DMS153 (cell line): ENCODE measurements at regions not wholly inside any gene's neighbourhood (a gene's known extent, or its start where the extent isn't known, plus 50 kb on each side); places are given as distances from the start of the nearest gene placed in this dataset.
A peak's percentile ranks its signal among the peaks of the same experiment; 100 is the strongest.

ENCODE experiments used
- DNase-seq: peaks from one replicate; lab custom pipeline; 2025; lab: John Stamatoyannopoulos, UW

- no peak for DNase-seq
Measured at GRCh38 chr11:128327274-128327673, 260.1 kb downstream of the ETS1 start.

DNA sequence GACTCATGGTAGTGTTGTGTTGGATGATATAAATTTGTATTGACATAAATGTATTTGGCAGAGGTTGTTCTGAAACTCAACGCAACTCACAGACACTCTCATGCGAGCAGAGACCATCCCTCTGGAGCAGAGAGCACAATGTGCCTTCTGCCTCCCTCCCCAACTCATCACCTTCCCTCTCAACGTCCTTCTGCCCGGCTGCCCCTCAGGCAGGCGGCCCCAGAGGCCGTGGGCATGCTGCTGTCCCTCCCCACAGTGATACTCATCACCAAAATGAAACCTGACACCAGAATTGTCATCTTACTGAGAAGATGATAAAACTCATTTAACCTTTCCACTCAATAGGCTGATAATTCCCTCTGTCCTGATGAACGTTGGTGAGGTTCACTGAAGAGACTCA is 260.6 kb downstream of the ETS1 start:
- no peak for DNase-seq

- DNase-seq: no peak
Measured at GRCh38 chr11:128324531-128325141, 262.7 kb downstream of the ETS1 start.

DNA sequence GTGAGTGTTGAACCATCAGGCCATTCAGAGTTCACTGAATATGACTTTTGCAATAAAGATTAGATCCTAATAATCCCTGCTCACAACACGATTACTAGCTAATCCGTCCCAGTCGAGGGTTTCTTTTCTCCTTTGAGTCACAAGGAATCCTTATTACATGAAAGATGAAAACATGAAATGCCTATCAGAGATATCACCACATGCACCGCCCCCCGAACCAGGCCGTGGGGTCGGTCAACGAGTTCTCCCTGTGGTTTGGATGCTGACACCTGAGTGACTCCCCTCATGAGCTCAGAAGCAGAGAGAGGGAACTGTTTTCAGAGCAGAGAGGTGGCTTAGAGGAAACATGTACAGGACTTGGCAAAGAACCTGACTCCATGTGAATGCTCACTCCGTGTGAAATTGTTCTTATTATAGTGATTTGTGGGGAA is 263.3 kb downstream of the ETS1 start:
- DNase-seq: no peak

DNA sequence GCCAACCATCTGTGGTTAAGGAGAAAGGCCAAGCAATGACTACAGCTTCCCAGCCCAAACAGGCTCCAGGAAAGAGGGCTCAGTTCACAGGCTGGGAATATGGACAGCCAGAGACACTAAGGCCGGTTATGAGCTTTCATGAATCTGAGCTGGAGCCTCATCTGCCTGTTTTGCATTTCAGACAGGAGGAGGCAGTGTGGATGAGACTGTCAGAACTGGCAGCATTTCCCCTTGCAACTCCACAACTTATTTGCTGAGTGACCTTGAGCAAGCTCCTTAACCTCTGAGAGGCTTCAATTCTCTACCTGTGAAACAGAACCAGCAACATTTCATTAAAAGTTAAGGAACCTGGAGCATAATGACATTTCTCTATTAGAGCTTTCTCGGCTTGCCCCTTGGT is 264.0 kb downstream of the ETS1 start:
- no peak for DNase-seq

- no peak for DNase-seq
Measured at GRCh38 chr11:128318856-128319474, 268.4 kb downstream of the ETS1 start.

- no peak for DNase-seq
Measured at GRCh38 chr11:128316541-128317227, 270.7 kb downstream of the ETS1 start.

GRCh38 chr11:128315933-128316332 is 271.4 kb downstream of the ETS1 start:
- DNase-seq: no peak

DNA sequence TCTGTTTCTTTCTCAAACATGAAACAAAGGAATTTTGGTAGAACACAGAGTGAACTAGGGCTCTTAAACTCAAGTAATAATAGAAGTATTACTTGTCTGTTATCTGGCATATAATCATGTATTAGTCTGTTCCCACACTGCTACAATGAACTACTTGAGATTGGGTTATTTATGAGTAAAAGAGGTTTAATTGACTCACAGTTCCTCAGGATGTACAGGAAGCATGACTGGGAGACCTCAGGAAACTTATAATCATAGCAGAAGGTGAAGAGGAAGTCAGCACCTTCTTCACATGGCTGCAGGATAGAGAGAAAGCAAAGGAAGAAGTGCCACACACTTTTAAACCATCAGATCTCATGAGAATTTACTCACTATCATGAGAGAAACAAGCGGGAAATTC is 273.4 kb downstream of the ETS1 start:
- DNase-seq: no peak

- DNase-seq: no peak
Measured at GRCh38 chr11:128311742-128312719, 275.3 kb downstream of the ETS1 start.

DNA sequence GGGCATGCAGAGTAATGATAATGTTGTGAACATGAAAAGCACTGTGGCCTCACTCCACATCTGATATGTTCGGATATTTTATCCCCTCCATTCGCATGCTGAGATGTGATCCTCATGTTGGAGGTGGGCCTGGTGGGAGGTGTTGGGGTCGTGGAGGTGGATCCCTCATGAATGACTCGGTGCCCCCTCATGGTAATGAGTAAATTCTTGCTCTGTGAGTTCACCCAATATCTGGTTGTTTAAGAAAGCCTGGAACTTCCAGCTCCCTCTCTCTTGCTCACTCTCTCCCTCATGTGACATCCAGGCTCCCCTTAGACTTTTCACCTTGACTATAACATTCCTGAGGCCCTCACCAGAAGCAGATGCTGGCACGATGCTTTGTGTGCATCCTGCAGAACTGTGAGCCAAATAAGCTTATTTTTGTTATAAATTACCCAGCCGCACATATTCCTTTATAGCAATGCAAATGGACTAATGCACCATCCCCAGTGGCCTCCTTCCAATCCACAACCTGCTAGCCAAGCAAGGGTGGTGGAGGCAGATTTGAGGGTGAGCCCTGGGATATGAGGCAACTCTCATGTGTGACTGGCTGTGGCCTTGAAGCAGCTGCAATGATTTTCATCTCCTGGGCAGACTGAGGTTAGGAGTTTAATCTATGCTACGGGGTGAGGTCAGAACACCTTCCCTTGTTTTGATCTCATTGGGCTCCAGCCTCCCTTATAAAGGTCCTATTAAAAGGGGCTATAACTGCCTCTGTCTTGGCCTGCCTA is 276.5 kb downstream of the ETS1 start:
- no peak for DNase-seq

GRCh38 chr11:128310005-128310404 is 277.4 kb downstream of the ETS1 start:
- DNase-seq: no peak

GRCh38 chr11:128308794-128309193 is 278.6 kb downstream of the ETS1 start:
- DNase-seq: no peak

GRCh38 chr11:128305588-128305987 is 281.8 kb downstream of the ETS1 start:
- DNase-seq: no peak

GRCh38 chr11:128304666-128305485 is 282.5 kb downstream of the ETS1 start:
- no peak for DNase-seq

- no peak for DNase-seq
Measured at GRCh38 chr11:128304116-128304515, 283.2 kb downstream of the ETS1 start.

DNA sequence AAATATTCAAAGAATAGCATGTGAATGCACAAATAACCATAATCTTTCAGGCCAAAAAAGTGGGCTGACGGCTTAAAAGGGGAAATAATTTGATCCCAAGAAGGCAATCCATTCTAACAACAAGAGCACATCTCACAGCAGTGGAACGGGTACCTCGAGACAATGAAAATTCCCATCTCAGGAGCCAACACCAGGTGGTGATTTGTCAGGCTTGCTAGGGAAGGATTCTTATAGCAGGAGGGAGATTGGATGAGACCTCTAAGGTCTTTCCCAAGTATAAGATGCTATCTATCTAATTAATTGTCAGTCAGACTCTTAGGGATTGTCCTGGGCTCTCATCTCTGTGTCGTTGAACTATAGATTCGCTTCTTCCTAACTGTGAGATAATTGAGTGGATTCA is 284.0 kb downstream of the ETS1 start:
- no peak for DNase-seq

DNA sequence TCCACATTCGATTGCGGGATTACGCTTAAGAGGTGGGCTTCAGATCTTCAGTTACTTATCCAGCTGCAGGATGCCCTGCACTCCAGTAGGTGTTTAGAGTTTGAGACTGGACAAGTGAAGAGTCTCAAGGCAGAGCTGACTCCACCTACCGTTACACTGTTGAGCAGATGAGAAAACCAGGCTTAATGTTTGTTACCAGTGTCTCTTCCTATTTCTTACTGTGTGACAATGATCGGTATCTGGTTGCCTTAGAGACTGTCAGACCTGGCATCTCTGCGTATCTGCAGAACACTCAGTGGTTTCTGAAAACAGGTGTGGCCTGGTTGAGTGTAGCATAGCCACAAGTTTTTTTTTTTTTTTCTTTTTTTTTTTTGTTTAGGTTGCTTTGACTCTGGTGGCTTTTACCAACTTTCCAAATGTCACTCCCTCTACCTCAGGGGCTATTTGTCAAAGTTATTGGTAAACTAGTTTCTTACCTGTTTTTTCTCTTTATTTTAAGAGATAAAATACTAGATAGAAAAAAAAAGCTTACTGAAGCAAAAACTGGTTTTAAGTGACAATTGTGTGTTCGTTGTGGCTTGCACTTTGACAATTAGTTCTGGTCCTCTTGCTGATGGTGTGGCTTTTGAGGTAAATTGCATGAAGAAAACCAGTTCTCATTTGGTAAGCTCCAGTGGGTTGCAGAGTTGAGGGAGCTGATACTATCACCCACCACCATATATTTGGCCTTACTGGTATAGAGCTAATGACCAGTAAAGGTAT is 284.8 kb downstream of the ETS1 start:
- peak; percentile 72 for DNase-seq

GRCh38 chr11:128301756-128302155 is 285.6 kb downstream of the ETS1 start:
- no peak for DNase-seq

- DNase-seq: no peak
Measured at GRCh38 chr11:128300785-128301184, 286.6 kb downstream of the ETS1 start.
